Caco-2 (cell line): ENCODE measurements at regions not wholly inside any gene's neighbourhood (a gene's known extent, or its start where the extent isn't known, plus 50 kb on each side); places are given as distances from the start of the nearest gene placed in this dataset.

ENCODE experiments used
- BruUV-seq: library from RNA; stranded (reverse); fragments of 400-500 nt; replicated peaks from 2 replicates; lab custom pipeline; 2021; lab: Mats Ljungman, UMichigan
- CTCF ChIA-PET: fragments of 300-600 bp; sonication (Branson Sonifier 250); formaldehyde crosslinking; loops from one replicate; lab custom pipeline; 2022; ENCODE audit warnings: antibody characterized with exemption; lab: Charles Lee
- POLR2A ChIA-PET: fragments of 300-600 bp; sonication (Branson Sonifier 250); formaldehyde crosslinking; loops from one replicate; lab custom pipeline; 2022; ENCODE audit warnings: antibody characterized with exemption; lab: Charles Lee
- DNase-seq, 2 experiments: peaks; one replicate each; pipeline versions ENCODE4 v3.0.0 to v3.0.0-alpha.2; 2020 to 2022
- H3K27me3 ChIP-seq: replicated peaks from 2 replicates; pipeline ENCODE4 v1.6.0; 2011; ENCODE audit warnings: low read length; ENCODE audit not compliant: control insufficient read depth, insufficient read depth
- H3K36me3 ChIP-seq: 2 replicates; pipeline ENCODE4 v1.5.1; 2011; ENCODE audit warnings: low read length; ENCODE audit not compliant: control insufficient read depth, insufficient read depth
- H3K4me1 ChIP-seq: fragments of 250-450 bp; sonication (Bioruptor Pico); 2 replicates; pipeline ENCODE4 v1.5.1; 2020; ENCODE audit warnings: mild to moderate bottlenecking
- H3K4me3 ChIP-seq: 2 replicates; pipeline ENCODE4 v1.5.1; 2011; ENCODE audit warnings: low read depth, mild to moderate bottlenecking, control low read depth, low read length
- H3K9me3 ChIP-seq: fragments of 250-450 bp; sonication (Bioruptor Pico); 2 replicates; pipeline ENCODE4 v1.5.1; 2020; ENCODE audit warnings: mild to moderate bottlenecking, moderate library complexity
- H3K27ac Mint-ChIP-seq: one replicate; pipeline ENCODE4 v1.8.0; 2022; ENCODE audit warnings: mixed read lengths; ENCODE audit not compliant: unreplicated experiment
- H3K27me3 Mint-ChIP-seq: one replicate; pipeline ENCODE4 v1.8.0; 2022; ENCODE audit warnings: mixed read lengths; ENCODE audit not compliant: insufficient read depth, unreplicated experiment
- H3K36me3 Mint-ChIP-seq: one replicate; pipeline ENCODE4 v1.8.0; 2022; ENCODE audit warnings: mild to moderate bottlenecking, mixed read lengths; ENCODE audit not compliant: insufficient read depth, unreplicated experiment
- H3K4me1 Mint-ChIP-seq: one replicate; pipeline ENCODE4 v1.8.0; 2022; ENCODE audit warnings: low read depth, mixed read lengths; ENCODE audit not compliant: unreplicated experiment
- H3K4me3 Mint-ChIP-seq: one replicate; pipeline ENCODE4 v1.8.0; 2022; ENCODE audit warnings: mild to moderate bottlenecking, moderate library complexity, mixed read lengths; ENCODE audit not compliant: unreplicated experiment
- H3K9me3 Mint-ChIP-seq: one replicate; pipeline ENCODE4 v1.8.0; 2022; ENCODE audit warnings: mixed read lengths; ENCODE audit not compliant: unreplicated experiment
- intact Hi-C: fragments of 100-400 bp; cut with micrococcal nuclease; formaldehyde crosslinking; loops from one replicate; pipeline ENCODE4 v1.10.0; 2022; ENCODE audit not compliant: unreplicated experiment
- TF ChIP-seq, protein P1 (sequence below), 2 experiments: fragments of 200-600 bp in 1 of 2; IDR thresholded peaks; 1 replicate in 1 of 2; 2 replicates in 1 of 2; pipeline versions ENCODE4 v1.5.1 to v1.8.0; 2011 to 2022; ENCODE audit warnings: antibody characterized with exemption in 1 of 2, control low read depth in 1 of 2, inconsistent platforms in 1 of 2, low read depth in 1 of 2, low read length in 1 of 2, mild to moderate bottlenecking in 1 of 2, moderate library complexity in 1 of 2; ENCODE audit not compliant: insufficient read depth in 1 of 2, severe bottlenecking in 1 of 2, unreplicated experiment in 1 of 2

DNA sequence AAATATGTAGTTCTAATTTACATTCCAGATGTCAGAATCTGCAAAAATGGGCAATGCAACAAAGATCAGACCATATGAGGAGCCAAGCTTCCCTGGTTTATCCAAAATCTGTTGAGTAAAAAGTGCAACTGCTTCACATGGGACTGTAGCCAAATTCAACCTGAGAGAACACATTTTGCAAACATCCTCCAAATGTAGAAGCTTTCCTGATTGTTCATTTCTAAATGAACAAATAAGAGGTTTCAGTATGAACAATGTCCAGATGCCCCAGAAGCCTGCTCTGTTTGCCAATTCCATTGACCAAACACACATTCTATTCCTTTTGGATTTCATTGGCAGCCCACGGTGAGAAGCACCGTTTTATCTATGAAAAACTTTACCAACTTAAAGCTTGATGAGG lies 117.9 kb upstream of the OSR1 start:
- intact Hi-C loops, result no loop called here
- ChIA-PET CTCF (no interaction called here), POLR2A (no interaction called here)
- Mint-ChIP-seq H3K4me1 (no peaks in the 10 kb centered on the region), H3K9me3 (no peaks in the 10 kb centered on the region), H3K27ac (no peak overlapping the region), H3K27me3 (peaks cover 10% of the 10 kb centered on the region), H3K36me3 (no peaks in the 10 kb centered on the region), H3K4me3 (no peak overlapping the region)
- no peaks in the 10 kb centered on the region for H3K27me3 ChIP-seq
- TF ChIP-seq, protein P1, sequence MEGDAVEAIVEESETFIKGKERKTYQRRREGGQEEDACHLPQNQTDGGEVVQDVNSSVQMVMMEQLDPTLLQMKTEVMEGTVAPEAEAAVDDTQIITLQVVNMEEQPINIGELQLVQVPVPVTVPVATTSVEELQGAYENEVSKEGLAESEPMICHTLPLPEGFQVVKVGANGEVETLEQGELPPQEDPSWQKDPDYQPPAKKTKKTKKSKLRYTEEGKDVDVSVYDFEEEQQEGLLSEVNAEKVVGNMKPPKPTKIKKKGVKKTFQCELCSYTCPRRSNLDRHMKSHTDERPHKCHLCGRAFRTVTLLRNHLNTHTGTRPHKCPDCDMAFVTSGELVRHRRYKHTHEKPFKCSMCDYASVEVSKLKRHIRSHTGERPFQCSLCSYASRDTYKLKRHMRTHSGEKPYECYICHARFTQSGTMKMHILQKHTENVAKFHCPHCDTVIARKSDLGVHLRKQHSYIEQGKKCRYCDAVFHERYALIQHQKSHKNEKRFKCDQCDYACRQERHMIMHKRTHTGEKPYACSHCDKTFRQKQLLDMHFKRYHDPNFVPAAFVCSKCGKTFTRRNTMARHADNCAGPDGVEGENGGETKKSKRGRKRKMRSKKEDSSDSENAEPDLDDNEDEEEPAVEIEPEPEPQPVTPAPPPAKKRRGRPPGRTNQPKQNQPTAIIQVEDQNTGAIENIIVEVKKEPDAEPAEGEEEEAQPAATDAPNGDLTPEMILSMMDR (IDR thresholded peaks at IDR 0.05; ENCODE audit: insufficient read depth in 1 of 2, low read depth in 1 of 2, low read length in 1 of 2, severe bottlenecking in 1 of 2, unreplicated experiment in 1 of 2), result no peak
- H3K9me3 ChIP-seq, result no peaks in the 10 kb centered on the region
- no peaks in the 10 kb centered on the region for H3K4me1 ChIP-seq
- H3K4me3 ChIP-seq, result no peak overlapping the region
- no TSS peak for BruUV-seq
- H3K36me3 ChIP-seq, result no peaks in the 10 kb centered on the region
- no peak for DNase-seq

DNA sequence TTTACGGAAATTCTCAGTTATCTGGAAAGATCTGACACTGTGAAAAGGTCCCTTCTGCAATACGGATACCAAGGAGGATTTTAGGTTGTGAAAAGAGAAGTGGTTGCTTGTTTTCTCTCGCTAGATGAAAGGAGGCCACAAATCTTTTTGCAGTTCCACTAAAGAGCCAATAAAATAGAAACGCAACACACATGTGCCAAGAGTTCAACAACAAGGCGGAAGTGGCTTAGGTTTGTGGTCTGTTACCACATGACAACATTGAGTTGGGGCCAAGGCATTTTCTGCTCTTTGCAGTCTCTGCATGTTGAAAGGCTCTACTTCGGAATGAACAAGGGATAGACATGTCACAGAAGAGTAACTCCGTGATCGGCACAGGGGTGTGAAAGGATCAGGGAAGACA lies 115.7 kb upstream of the OSR1 start:
- no peak for DNase-seq
- no peaks in the 10 kb centered on the region for H3K9me3 ChIP-seq
- TF ChIP-seq, protein P1 (IDR thresholded peaks at IDR 0.05; ENCODE audit: insufficient read depth in 1 of 2, low read depth in 1 of 2, low read length in 1 of 2, severe bottlenecking in 1 of 2, unreplicated experiment in 1 of 2), result no peak
- Mint-ChIP-seq H3K27ac (no peak overlapping the region), H3K27me3 (peaks cover 13% of the 10 kb centered on the region), H3K4me1 (no peaks in the 10 kb centered on the region), H3K9me3 (no peaks in the 10 kb centered on the region), H3K36me3 (no peaks in the 10 kb centered on the region), H3K4me3 (no peak overlapping the region)
- POLR2A ChIA-PET, result no interaction called here
- no peaks in the 10 kb centered on the region for H3K4me1 ChIP-seq
- CTCF ChIA-PET, result no interaction called here
- H3K4me3 ChIP-seq, result no peak overlapping the region
- H3K27me3 ChIP-seq, result no peaks in the 10 kb centered on the region
- no peaks in the 10 kb centered on the region for H3K36me3 ChIP-seq
- intact Hi-C loops, result no loop called here
- BruUV-seq, result no TSS peak

GRCh38 chr2:19473350-19473749 lies 114.9 kb upstream of the OSR1 start:
- Mint-ChIP-seq H3K27ac (no peak overlapping the region), H3K4me1 (no peaks in the 10 kb centered on the region), H3K4me3 (no peak overlapping the region), H3K27me3 (peaks cover 16% of the 10 kb centered on the region), H3K36me3 (no peaks in the 10 kb centered on the region), H3K9me3 (no peaks in the 10 kb centered on the region)
- CTCF ChIA-PET, result no interaction called here
- Histone ChIP-seq H3K4me1 (no peaks in the 10 kb centered on the region), H3K4me3 (no peak overlapping the region), H3K36me3 (no peaks in the 10 kb centered on the region), H3K9me3 (no peaks in the 10 kb centered on the region), H3K27me3 (no peaks in the 10 kb centered on the region)
- BruUV-seq, result no TSS peak
- TF ChIP-seq, protein P1 (IDR thresholded peaks at IDR 0.05; ENCODE audit: insufficient read depth in 1 of 2, low read depth in 1 of 2, low read length in 1 of 2, severe bottlenecking in 1 of 2, unreplicated experiment in 1 of 2), result no peak
- POLR2A ChIA-PET, result no interaction called here
- intact Hi-C loops, result no loop called here
- no peak for DNase-seq
